Left ventricle myocardium inferior (tissue), 1 donor: ENCODE measurements at regions not wholly inside any gene's neighbourhood (a gene's known extent, or its start where the extent isn't known, plus 50 kb on each side); places are given as distances from the start of the nearest gene placed in this dataset.

Experiments
- DNase-seq: peaks from one replicate; pipeline ENCODE4 v3.0.0-alpha.2; 2020
- H3K27ac ChIP-seq: fragments of 200-600 bp; replicated peaks from 2 replicates; pipeline ENCODE4 v1.8.0; 2021
- H3K27me3 ChIP-seq: fragments of 200-600 bp; 2 replicates; pipeline ENCODE4 v1.8.0; 2021; ENCODE audit warnings: low read depth
- H3K36me3 ChIP-seq: fragments of 200-600 bp; 2 replicates; pipeline ENCODE4 v1.8.0; 2021
- H3K4me1 ChIP-seq: fragments of 200-600 bp; 2 replicates; pipeline ENCODE4 v1.8.0; 2021
- H3K4me3 ChIP-seq: fragments of 200-600 bp; 2 replicates; pipeline ENCODE4 v1.8.0; 2021; ENCODE audit warnings: mild to moderate bottlenecking, moderate library complexity
- H3K9me3 ChIP-seq: fragments of 200-600 bp; replicated peaks from 2 replicates; pipeline ENCODE4 v1.8.0; 2021
- intact Hi-C: fragments of 100-400 bp; cut with micrococcal nuclease; formaldehyde crosslinking; loops from one replicate; pipeline ENCODE4 v1.11.0; 2022
- TF ChIP-seq, protein P1 (sequence below): fragments of 200-600 bp; IDR thresholded peaks from 2 replicates; pipeline ENCODE4 v1.8.0; 2021; ENCODE audit warnings: antibody characterized with exemption, mild to moderate bottlenecking, borderline replicate concordance
- donor health status: DM: no; HTN: yes; CAD: no; lungs with severe emphysema.

- intact Hi-C loops: no loop called here
- no peak overlapping the region for H3K4me3 ChIP-seq
- no peaks in the 10 kb centered on the region for H3K27me3 ChIP-seq
- H3K27ac ChIP-seq: peak overlapping the region; percentile 51
- H3K4me1 ChIP-seq: no peaks in the 10 kb centered on the region
- no peaks in the 10 kb centered on the region for H3K9me3 ChIP-seq
- no peaks in the 10 kb centered on the region for H3K36me3 ChIP-seq
- TF ChIP-seq, protein P1, sequence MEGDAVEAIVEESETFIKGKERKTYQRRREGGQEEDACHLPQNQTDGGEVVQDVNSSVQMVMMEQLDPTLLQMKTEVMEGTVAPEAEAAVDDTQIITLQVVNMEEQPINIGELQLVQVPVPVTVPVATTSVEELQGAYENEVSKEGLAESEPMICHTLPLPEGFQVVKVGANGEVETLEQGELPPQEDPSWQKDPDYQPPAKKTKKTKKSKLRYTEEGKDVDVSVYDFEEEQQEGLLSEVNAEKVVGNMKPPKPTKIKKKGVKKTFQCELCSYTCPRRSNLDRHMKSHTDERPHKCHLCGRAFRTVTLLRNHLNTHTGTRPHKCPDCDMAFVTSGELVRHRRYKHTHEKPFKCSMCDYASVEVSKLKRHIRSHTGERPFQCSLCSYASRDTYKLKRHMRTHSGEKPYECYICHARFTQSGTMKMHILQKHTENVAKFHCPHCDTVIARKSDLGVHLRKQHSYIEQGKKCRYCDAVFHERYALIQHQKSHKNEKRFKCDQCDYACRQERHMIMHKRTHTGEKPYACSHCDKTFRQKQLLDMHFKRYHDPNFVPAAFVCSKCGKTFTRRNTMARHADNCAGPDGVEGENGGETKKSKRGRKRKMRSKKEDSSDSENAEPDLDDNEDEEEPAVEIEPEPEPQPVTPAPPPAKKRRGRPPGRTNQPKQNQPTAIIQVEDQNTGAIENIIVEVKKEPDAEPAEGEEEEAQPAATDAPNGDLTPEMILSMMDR: no peak
- no peak for DNase-seq
Observed at GRCh38 chrX:20382518-20383297, 116.0 kb upstream of the RPS6KA3 start.

- Histone ChIP-seq H3K27me3 (no peaks in the 10 kb centered on the region), H3K36me3 (no peaks in the 10 kb centered on the region), H3K27ac (no peak overlapping the region), H3K4me3 (no peak overlapping the region), H3K4me1 (no peaks in the 10 kb centered on the region), H3K9me3 (no peaks in the 10 kb centered on the region)
- intact Hi-C loops: no loop called here
- DNase-seq: no peak
- TF ChIP-seq, protein P1: no peak
Observed at GRCh38 chrX:20382082-20382481, 115.4 kb upstream of the RPS6KA3 start.

DNA sequence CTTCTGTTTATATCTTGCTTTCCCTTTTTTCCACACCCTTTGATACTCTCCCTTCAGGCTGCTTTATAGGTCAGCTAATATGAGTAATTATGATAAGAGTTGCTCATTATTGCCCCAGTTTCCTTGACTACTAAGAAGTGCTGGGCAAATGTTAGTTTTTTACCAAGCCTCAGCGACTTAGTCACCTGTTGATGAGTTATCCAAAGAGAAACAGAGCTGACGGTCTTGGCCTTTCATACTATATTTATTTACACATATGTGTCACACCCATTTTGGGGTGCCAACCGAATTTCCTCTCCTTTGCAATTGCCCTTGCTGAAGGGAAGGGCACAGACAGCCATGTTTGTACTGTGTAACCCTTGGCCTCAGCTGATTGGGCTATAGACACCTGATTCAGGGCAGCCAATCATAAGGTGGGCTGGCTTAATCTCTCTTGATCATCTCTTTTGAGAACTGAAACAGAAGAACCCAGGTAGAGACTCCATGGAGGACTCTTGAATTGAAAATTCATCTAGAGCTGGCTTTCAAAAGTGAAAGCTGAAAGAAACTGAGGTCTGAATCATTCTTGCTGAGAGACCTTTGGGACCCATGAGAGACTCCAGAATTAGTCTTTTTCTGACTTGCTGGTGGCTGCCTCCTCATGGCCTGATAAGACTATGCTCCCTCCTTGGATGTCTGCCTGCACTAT lies 111.7 kb upstream of the RPS6KA3 start:
- Histone ChIP-seq H3K27ac (no peak overlapping the region), H3K36me3 (no peaks in the 10 kb centered on the region), H3K9me3 (no peaks in the 10 kb centered on the region), H3K27me3 (no peaks in the 10 kb centered on the region), H3K4me1 (peaks cover 9% of the 10 kb centered on the region), H3K4me3 (no peak overlapping the region)
- TF ChIP-seq, protein P1: no peak
- intact Hi-C loops: no loop called here
- DNase-seq: no peak

GRCh38 chrX:20374900-20375438 lies 108.3 kb upstream of the RPS6KA3 start:
- TF ChIP-seq, protein P1: no peak
- peak overlapping the region; percentile 51 for H3K27ac ChIP-seq
- H3K27me3 ChIP-seq: no peaks in the 10 kb centered on the region
- no peak for DNase-seq
- no peaks in the 10 kb centered on the region for H3K36me3 ChIP-seq
- H3K4me3 ChIP-seq: no peak overlapping the region
- no peaks in the 10 kb centered on the region for H3K9me3 ChIP-seq
- H3K4me1 ChIP-seq: peaks cover 9% of the 10 kb centered on the region
- intact Hi-C loops: no loop called here

GRCh38 chrX:20374450-20374849 lies 107.7 kb upstream of the RPS6KA3 start:
- DNase-seq: no peak
- H3K27ac ChIP-seq: peak overlapping the region; percentile 51
- intact Hi-C loops: no loop called here
- no peaks in the 10 kb centered on the region for H3K36me3 ChIP-seq
- TF ChIP-seq, protein P1: no peak
- no peaks in the 10 kb centered on the region for H3K9me3 ChIP-seq
- H3K4me1 ChIP-seq: peaks cover 9% of the 10 kb centered on the region
- H3K4me3 ChIP-seq: no peak overlapping the region
- H3K27me3 ChIP-seq: no peaks in the 10 kb centered on the region
